Left ventricle myocardium inferior (tissue), 1 donor: ENCODE measurements at regions not wholly inside any gene's neighbourhood (a gene's known extent, or its start where the extent isn't known, plus 50 kb on each side); places are given as distances from the start of the nearest gene placed in this dataset.

Experiments used
- DNase-seq: peaks from one replicate; pipeline ENCODE4 v3.0.0-alpha.2; 2020
- H3K27ac ChIP-seq: fragments of 200-600 bp; replicated peaks from 2 replicates; pipeline ENCODE4 v1.8.0; 2021
- H3K27me3 ChIP-seq: fragments of 200-600 bp; 2 replicates; pipeline ENCODE4 v1.8.0; 2021; ENCODE audit warnings: low read depth
- H3K36me3 ChIP-seq: fragments of 200-600 bp; 2 replicates; pipeline ENCODE4 v1.8.0; 2021
- H3K4me1 ChIP-seq: fragments of 200-600 bp; 2 replicates; pipeline ENCODE4 v1.8.0; 2021
- H3K4me3 ChIP-seq: fragments of 200-600 bp; 2 replicates; pipeline ENCODE4 v1.8.0; 2021; ENCODE audit warnings: mild to moderate bottlenecking, moderate library complexity
- H3K9me3 ChIP-seq: fragments of 200-600 bp; replicated peaks from 2 replicates; pipeline ENCODE4 v1.8.0; 2021
- intact Hi-C: fragments of 100-400 bp; cut with micrococcal nuclease; formaldehyde crosslinking; loops from one replicate; pipeline ENCODE4 v1.11.0; 2022
- TF ChIP-seq, protein P1 (sequence below): fragments of 200-600 bp; IDR thresholded peaks from 2 replicates; pipeline ENCODE4 v1.8.0; 2021; ENCODE audit warnings: antibody characterized with exemption, mild to moderate bottlenecking, borderline replicate concordance
- donor health status: DM: no; HTN: yes; CAD: no; lungs with severe emphysema.

DNA sequence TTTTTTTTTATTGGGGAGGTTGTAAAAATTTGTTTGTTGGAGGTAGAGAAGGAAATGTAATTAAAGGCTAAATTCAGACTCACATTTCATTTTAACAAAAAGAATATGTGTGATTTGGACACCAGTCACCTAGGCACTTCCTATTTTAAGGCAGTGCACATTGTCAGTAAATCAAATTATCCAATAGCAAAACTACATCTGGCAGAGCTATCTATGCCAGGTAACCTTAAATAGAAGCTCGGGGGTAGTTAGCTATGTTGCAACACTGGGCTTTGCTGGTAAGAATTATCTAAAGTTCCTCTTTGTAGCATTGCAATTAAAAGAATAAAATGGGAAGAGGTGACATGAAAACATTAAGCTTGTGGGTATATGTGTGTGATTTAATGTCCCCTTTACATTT lies 1064.4 kb upstream of the ZEB2 start:
- no peaks in the 10 kb centered on the region for H3K36me3 ChIP-seq
- no peaks in the 10 kb centered on the region for H3K27me3 ChIP-seq
- no peak overlapping the region for H3K27ac ChIP-seq
- H3K4me1 ChIP-seq = no peaks in the 10 kb centered on the region
- intact Hi-C loops = no loop called here
- no peaks in the 10 kb centered on the region for H3K9me3 ChIP-seq
- no peak for DNase-seq
- TF ChIP-seq, protein P1, sequence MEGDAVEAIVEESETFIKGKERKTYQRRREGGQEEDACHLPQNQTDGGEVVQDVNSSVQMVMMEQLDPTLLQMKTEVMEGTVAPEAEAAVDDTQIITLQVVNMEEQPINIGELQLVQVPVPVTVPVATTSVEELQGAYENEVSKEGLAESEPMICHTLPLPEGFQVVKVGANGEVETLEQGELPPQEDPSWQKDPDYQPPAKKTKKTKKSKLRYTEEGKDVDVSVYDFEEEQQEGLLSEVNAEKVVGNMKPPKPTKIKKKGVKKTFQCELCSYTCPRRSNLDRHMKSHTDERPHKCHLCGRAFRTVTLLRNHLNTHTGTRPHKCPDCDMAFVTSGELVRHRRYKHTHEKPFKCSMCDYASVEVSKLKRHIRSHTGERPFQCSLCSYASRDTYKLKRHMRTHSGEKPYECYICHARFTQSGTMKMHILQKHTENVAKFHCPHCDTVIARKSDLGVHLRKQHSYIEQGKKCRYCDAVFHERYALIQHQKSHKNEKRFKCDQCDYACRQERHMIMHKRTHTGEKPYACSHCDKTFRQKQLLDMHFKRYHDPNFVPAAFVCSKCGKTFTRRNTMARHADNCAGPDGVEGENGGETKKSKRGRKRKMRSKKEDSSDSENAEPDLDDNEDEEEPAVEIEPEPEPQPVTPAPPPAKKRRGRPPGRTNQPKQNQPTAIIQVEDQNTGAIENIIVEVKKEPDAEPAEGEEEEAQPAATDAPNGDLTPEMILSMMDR = no peak
- H3K4me3 ChIP-seq = no peak overlapping the region

DNA sequence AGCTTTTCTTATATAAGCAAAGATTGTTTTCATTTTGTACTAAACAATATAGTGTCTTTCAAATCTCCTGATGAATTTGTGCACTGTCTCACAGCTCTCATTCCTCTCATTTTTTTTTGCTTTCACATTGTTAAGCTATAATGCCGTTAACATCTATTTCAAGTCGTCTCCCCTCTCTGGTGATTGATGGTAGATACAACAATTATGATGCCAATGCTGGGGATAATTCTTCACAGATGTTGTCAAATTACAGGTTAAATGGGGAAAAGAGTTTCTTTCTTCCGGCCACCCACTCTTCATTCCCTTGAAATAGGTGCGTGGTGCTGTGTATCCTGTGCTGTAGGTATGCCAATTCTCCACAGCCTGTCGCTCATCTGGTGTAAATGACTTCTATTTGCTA lies 1053.7 kb upstream of the ZEB2 start:
- Histone ChIP-seq H3K36me3 (no peaks in the 10 kb centered on the region), H3K4me1 (no peaks in the 10 kb centered on the region), H3K9me3 (no peaks in the 10 kb centered on the region), H3K27ac (no peak overlapping the region), H3K27me3 (no peaks in the 10 kb centered on the region), H3K4me3 (no peak overlapping the region)
- intact Hi-C loops = no loop called here
- DNase-seq = no peak
- TF ChIP-seq, protein P1 = no peak

DNA sequence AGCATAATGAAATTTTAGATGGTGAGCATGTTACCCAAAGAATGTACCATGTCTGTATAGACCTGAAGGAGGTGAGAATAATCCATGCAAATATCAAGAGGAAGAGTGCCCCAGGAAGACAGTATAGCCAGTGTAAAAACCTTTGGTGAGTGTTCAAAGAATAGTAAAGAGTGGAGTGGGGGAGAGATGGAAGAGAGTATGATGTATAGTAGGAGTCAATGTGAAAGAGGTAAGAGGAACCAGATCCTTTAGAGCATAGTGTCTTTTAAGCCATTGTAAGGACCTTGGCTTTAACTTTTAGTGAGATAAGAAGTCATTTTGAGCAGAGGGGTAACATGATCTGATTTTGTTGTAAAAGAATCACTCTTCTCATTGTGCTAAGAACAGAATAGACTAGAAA lies 1052.3 kb upstream of the ZEB2 start:
- Histone ChIP-seq H3K27ac (no peak overlapping the region), H3K36me3 (no peaks in the 10 kb centered on the region), H3K4me1 (no peaks in the 10 kb centered on the region), H3K4me3 (no peak overlapping the region), H3K9me3 (no peaks in the 10 kb centered on the region), H3K27me3 (no peaks in the 10 kb centered on the region)
- no peak for DNase-seq
- TF ChIP-seq, protein P1 = no peak
- intact Hi-C loops = no loop called here

DNA sequence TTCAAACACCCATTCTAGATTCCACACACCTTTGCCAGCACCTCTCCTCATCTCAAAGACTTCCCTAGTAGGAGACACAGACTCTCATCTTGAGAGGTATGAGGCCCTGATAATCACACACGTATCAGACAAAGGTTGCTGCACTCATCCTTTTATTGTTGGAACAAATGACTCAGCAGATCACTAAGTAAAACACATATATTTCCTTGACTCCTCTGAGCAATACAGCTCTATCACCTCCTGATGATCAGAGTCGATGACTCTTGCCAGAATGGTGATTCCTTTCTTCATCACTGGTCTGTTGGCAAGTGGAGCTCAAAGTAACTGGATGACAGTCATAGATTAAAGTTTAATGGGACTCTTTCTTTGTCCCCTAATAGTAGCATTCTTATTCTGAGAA lies 1049.2 kb upstream of the ZEB2 start:
- H3K27me3 ChIP-seq = no peaks in the 10 kb centered on the region
- TF ChIP-seq, protein P1 = no peak
- intact Hi-C loops = no loop called here

DNA sequence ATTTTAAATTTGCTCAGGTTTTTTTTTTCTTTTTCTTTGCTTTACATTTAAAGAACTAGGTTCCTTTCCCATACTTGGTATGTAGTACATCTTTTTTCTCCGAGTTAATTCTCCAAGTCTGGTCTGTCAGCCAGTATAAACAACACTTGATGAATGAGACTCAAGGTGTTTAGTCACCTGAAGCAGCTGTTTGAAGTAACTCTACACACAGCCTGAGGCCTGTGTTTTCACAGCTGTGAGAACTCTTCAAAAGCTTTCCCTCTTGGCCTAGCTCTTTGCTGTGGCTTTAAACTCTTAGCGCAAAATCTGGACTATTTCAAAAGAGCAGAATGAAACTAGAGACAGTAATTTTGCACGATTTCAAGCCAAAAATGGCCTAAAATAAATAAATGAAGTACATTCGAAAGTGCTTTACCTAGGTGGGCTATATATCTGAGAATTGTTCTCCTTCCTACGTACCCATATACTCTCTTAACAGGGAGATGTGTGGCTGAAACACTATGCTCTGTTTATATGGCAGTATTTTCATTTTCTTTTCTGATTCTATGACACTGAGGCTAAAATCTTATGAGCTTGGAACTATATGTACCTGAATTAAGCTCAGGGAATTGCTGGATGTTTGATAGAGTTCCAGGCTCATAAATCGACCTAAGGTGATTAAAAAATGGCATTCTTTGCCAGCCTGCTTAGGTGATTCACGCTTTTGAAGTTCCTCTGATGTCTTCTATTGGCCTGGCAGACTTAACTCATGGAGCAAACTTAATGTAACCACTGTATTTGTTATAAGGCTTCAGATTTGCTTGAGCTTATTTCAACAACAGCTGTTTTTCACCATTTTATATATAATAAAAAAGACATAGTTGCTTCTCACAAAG lies 1044.1 kb upstream of the ZEB2 start:
- Histone ChIP-seq H3K36me3 (no peaks in the 10 kb centered on the region), H3K4me1 (no peaks in the 10 kb centered on the region), H3K27ac (no peak overlapping the region), H3K27me3 (no peaks in the 10 kb centered on the region), H3K4me3 (no peak overlapping the region), H3K9me3 (no peaks in the 10 kb centered on the region)
- TF ChIP-seq, protein P1 = no peak
- intact Hi-C loops = no loop called here
- DNase-seq = no peak

More for the DNA sequence above, 1049.2 kb upstream of the ZEB2 start:
- no peak overlapping the region for H3K27ac ChIP-seq
- H3K4me3 ChIP-seq = no peak overlapping the region
- H3K36me3 ChIP-seq = no peaks in the 10 kb centered on the region
- no peaks in the 10 kb centered on the region for H3K9me3 ChIP-seq
- DNase-seq = no peak
- H3K4me1 ChIP-seq = no peaks in the 10 kb centered on the region
